ENCODE measurements at regions not wholly inside any gene's neighbourhood (a gene's known extent, or its start where the extent isn't known, plus 50 kb on each side); places are given as distances from the start of the nearest gene placed in this dataset.

DNA sequence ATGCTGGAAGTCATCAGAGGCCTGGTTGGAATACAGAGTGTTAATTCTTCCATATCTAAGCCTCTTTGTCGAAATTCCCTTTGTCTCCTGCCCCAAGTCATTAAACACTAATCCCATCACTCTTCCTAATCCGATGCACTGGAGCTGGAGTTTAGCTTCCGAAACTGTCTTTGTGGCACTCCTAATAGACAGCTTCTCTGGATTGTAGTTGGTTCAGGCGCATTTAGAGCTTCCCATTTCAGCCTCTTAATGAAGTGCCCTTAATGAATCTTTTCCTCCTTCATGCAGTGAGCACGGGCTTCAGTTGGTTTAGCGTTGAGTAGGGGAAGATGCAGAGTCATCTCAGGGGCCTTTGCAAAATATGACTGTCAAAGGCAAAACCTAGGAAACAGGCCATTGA is 72.2 kb upstream of the MEIS1 start:
- H3K27me3 ChIP-seq (replicated peaks; ENCODE audit: insufficient read depth, low read depth, low read length, poor library complexity), result no peaks in the 10 kb centered on the region
- peak; percentile 68 for DNase-seq (ENCODE audit: low spot score)
- ChIA-PET CTCF (interaction anchor here (0.7 kb wide), 1 partner anchor 349 kb away, joined by 3 read pairs; no protein-coding TSS in a partner anchor), POLR2A (ENCODE audit: low non-redundant PET) (no interaction called here)
- no peak overlapping the region for H3K4me3 ChIP-seq (ENCODE audit: low read depth, low read length, poor library complexity, severe bottlenecking)
- peak overlapping the region; percentile 0 for H3K27ac ChIP-seq (ENCODE audit: low read depth, low read length, poor library complexity, severe bottlenecking)
- H3K4me1 ChIP-seq (ENCODE audit: insufficient read depth, low read length, poor library complexity, severe bottlenecking), result peaks cover 32% of the 10 kb centered on the region
- intact Hi-C loops (cut with micrococcal nuclease; ENCODE audit: unreplicated experiment), result no loop called here
- TF ChIP-seq, protein P1, sequence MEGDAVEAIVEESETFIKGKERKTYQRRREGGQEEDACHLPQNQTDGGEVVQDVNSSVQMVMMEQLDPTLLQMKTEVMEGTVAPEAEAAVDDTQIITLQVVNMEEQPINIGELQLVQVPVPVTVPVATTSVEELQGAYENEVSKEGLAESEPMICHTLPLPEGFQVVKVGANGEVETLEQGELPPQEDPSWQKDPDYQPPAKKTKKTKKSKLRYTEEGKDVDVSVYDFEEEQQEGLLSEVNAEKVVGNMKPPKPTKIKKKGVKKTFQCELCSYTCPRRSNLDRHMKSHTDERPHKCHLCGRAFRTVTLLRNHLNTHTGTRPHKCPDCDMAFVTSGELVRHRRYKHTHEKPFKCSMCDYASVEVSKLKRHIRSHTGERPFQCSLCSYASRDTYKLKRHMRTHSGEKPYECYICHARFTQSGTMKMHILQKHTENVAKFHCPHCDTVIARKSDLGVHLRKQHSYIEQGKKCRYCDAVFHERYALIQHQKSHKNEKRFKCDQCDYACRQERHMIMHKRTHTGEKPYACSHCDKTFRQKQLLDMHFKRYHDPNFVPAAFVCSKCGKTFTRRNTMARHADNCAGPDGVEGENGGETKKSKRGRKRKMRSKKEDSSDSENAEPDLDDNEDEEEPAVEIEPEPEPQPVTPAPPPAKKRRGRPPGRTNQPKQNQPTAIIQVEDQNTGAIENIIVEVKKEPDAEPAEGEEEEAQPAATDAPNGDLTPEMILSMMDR (conservative IDR thresholded peaks at IDR 0.05; ENCODE audit: low read depth, low read length), result no peak
- TF ChIP-seq EZH2 (IDR thresholded peaks at IDR 0.05; ENCODE audit: borderline replicate concordance, low read depth, low read length, poor library complexity, severe bottlenecking), result no peak
- no peaks in the 10 kb centered on the region for H3K36me3 ChIP-seq (ENCODE audit: insufficient read depth, low read length, poor library complexity, severe bottlenecking)
- no TSS peak for BruUV-seq (replicated peaks)
- no peaks in the 10 kb centered on the region for H3K9me3 ChIP-seq (ENCODE audit: low read depth, low read length, poor library complexity, severe bottlenecking)

DNA sequence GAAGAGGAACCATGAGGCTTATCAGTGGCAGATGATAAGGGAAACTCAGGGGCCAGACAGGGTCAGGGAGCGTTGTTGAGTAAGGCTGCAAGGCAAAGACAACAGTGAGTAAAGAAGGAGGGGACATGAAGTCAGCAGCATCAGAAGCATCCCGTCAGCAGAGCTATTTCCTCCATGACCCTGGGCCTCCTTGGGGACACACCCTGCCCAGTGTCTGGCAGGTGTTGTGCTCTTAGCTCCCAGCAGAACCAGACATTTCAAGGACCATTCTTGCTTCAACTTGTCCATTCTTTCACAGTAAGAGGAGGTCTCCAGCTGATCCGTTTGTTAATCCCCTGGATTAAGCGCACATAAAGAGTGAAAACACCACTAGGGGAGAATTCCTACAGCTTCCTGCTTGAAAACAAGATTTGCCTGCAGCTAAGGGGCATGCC is 88.7 kb upstream of the MEIS1 start:
- CTCF ChIA-PET, result no interaction called here
- H3K36me3 ChIP-seq (ENCODE audit: insufficient read depth, low read length, poor library complexity, severe bottlenecking), result no peaks in the 10 kb centered on the region
- POLR2A ChIA-PET (ENCODE audit: low non-redundant PET), result no interaction called here
- H3K4me1 ChIP-seq (ENCODE audit: insufficient read depth, low read length, poor library complexity, severe bottlenecking), result peaks cover 8% of the 10 kb centered on the region
- TF ChIP-seq EZH2 (IDR thresholded peaks at IDR 0.05; ENCODE audit: borderline replicate concordance, low read depth, low read length, poor library complexity, severe bottlenecking), result no peak
- TF ChIP-seq, protein P1 (conservative IDR thresholded peaks at IDR 0.05; ENCODE audit: low read depth, low read length), result 0 out of 2 replicates have a peak, but pooled peaks have one; percentile 12
- H3K27ac ChIP-seq (ENCODE audit: low read depth, low read length, poor library complexity, severe bottlenecking), result peak overlapping the region; percentile 4
- no peaks in the 10 kb centered on the region for H3K27me3 ChIP-seq (replicated peaks; ENCODE audit: insufficient read depth, low read depth, low read length, poor library complexity)
- H3K9me3 ChIP-seq (ENCODE audit: low read depth, low read length, poor library complexity, severe bottlenecking), result peaks cover 7% of the 10 kb centered on the region
- no peak overlapping the region for H3K4me3 ChIP-seq (ENCODE audit: low read depth, low read length, poor library complexity, severe bottlenecking)
- intact Hi-C loops (cut with micrococcal nuclease; ENCODE audit: unreplicated experiment), result no loop called here
- peak; percentile 75 for DNase-seq (ENCODE audit: low spot score)
- no TSS peak for BruUV-seq (replicated peaks)

DNA sequence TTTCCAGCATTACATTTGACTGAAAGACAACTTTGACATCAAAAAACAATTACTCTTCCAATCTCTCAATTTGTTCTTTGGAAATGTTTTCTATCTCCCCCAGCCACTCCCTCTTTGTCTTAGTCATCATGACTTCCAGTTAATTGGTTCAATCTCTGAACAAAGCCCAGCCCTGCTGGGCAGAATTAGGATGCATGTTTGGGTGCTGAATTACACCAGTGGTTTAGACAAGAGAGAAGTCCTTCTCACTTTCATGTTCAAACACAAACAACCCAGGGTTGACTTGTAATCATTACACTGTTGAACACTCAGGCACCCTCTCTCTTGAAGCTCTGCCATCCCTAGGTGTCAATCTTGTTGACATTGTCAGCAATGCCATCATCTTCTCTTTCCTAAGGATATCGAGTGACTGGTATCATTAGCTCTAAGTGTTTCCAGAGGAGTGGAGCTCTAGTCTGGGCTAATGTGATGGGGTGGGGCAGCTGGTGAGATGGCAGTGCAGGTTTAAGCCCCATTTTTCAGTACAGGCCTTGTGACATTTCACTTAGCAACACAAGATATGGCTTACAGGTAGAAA is 90.8 kb upstream of the MEIS1 start:
- Histone ChIP-seq H3K4me3 (ENCODE audit: low read depth, low read length, poor library complexity, severe bottlenecking) (no peak overlapping the region), H3K27ac (ENCODE audit: low read depth, low read length, poor library complexity, severe bottlenecking) (no peak overlapping the region), H3K27me3 (replicated peaks; ENCODE audit: insufficient read depth, low read depth, low read length, poor library complexity) (no peaks in the 10 kb centered on the region), H3K9me3 (ENCODE audit: low read depth, low read length, poor library complexity, severe bottlenecking) (peaks cover 7% of the 10 kb centered on the region), H3K4me1 (ENCODE audit: insufficient read depth, low read length, poor library complexity, severe bottlenecking) (peaks cover 8% of the 10 kb centered on the region), H3K36me3 (ENCODE audit: insufficient read depth, low read length, poor library complexity, severe bottlenecking) (no peaks in the 10 kb centered on the region)
- ChIA-PET POLR2A (ENCODE audit: low non-redundant PET) (no interaction called here), CTCF (no interaction called here)
- intact Hi-C loops (cut with micrococcal nuclease; ENCODE audit: unreplicated experiment), result no loop called here
- TF ChIP-seq EZH2 (IDR thresholded peaks at IDR 0.05; ENCODE audit: borderline replicate concordance, low read depth, low read length, poor library complexity, severe bottlenecking), result no peak
- TF ChIP-seq, protein P1 (conservative IDR thresholded peaks at IDR 0.05; ENCODE audit: low read depth, low read length), result no peak
- peak; percentile 36 for DNase-seq (ENCODE audit: low spot score)
- no TSS peak for BruUV-seq (replicated peaks)
